Spleen (tissue), 11 donors: ENCODE measurements at regions not wholly inside any gene's neighbourhood (a gene's known extent, or its start where the extent isn't known, plus 50 kb on each side); places are given as distances from the start of the nearest gene placed in this dataset.

Source experiments
- DNase-seq: peaks from one replicate; pipeline ENCODE4 v3.0.0-alpha.2; 2020
- H3K27ac ChIP-seq, 8 donors: fragments of 200-600 bp; sonication (generic) in 7 of 8; 1 replicate in 4 of 8; 2 replicates in 4 of 8; pipeline versions ENCODE4 v1.5.0 to v1.8.0; 2016 to 2021; ENCODE audit warnings: inconsistent platforms in 4 of 8, mild to moderate bottlenecking in 4 of 8, moderate library complexity in 1 of 8
- H3K27me3 ChIP-seq, 7 donors: fragments of 200-600 bp; sonication (generic) in 6 of 7; replicated peaks in 1 of 7; 1 replicate in 4 of 7; 2 replicates in 3 of 7; pipeline versions ENCODE4 v1.5.0 to v1.8.0; 2016 to 2021; ENCODE audit warnings: inconsistent platforms in 3 of 7, mild to moderate bottlenecking in 1 of 7
- H3K36me3 ChIP-seq, 6 donors: fragments of 200-600 bp; sonication (generic) in 5 of 6; 1 replicate in 4 of 6; 2 replicates in 2 of 6; pipeline versions ENCODE4 v1.5.0 to v1.8.0; 2016 to 2021; ENCODE audit warnings: inconsistent platforms in 2 of 6
- H3K4me1 ChIP-seq, 6 donors: fragments of 200-600 bp; sonication (generic) in 5 of 6; 1 replicate in 3 of 6; 2 replicates in 3 of 6; pipeline versions ENCODE4 v1.5.0 to v1.8.0; 2016 to 2021; ENCODE audit warnings: inconsistent platforms in 3 of 6
- H3K4me3 ChIP-seq, 8 donors: fragments of 200-600 bp; sonication (generic) in 7 of 8; 1 replicate in 4 of 8; 2 replicates in 4 of 8; pipeline versions ENCODE4 v1.5.0 to v1.8.0; 2016 to 2021; ENCODE audit warnings: inconsistent platforms in 4 of 8, mild to moderate bottlenecking in 4 of 8, moderate library complexity in 2 of 8
- H3K9me3 ChIP-seq, 8 donors: fragments of 200-600 bp; sonication (generic) in 7 of 8; 1 replicate in 4 of 8; 2 replicates in 4 of 8; pipeline versions ENCODE4 v1.5.0 to v1.8.0; 2016 to 2021; ENCODE audit warnings: inconsistent platforms in 4 of 8
- POLR2A ChIP-seq, 3 donors: fragments of 450-650 bp; IDR thresholded peaks; one replicate each; pipeline ENCODE4 v1.5.1; 2017; ENCODE audit warnings: antibody characterized with exemption in 3 of 3, mild to moderate bottlenecking in 1 of 3
- POLR2AphosphoS5 ChIP-seq, 3 donors: sonication (generic); formaldehyde crosslinking; IDR thresholded peaks; one replicate each; pipeline ENCODE4 v1.5.1; 2017; ENCODE audit warnings: antibody characterized with exemption in 3 of 3
- whole genome bisulfite sequencing, 5 donors: extraction: QIAGEN DNeasy Blood & Tissue Kit in 3 of 5; methylation state at CpG; one replicate each; pipeline versions ENCODE4 v1.1.5 to v1.1.7; 2013 to 2018; 5-methylcytosine and 5-hydroxymethylcytosine counted together
- intact Hi-C: fragments of 100-400 bp; cut with DNase I; formaldehyde crosslinking; loops from one replicate; pipeline ENCODE4 v1.15.0; 2023; ENCODE audit warnings: low total_unique reads
- TF ChIP-seq, protein P1 (sequence below), 11 experiments: fragments of 200-600 bp in 7 of 11; fragments of 450-650 bp in 4 of 11; sonication (generic) in 4 of 11; IDR thresholded peaks in 8 of 11; conservative IDR thresholded peaks in 3 of 11; 1 replicate in 7 of 11; 2 replicates in 4 of 11; pipeline versions ENCODE4 v1.4.0 to v1.8.0; 2016 to 2021; ENCODE audit warnings: antibody characterized with exemption in 11 of 11, inconsistent platforms in 4 of 11, mild to moderate bottlenecking in 1 of 11
- donor health status: healthy with polysubstance abuse.
- donor health status: DM: no; HTN: no; CAD: no; lungs with moderate emphysema.
- donor health status: DM: no; HTN: no; CAD: no.
- donor health status: Bipolar disorder and iron deficiency.
- donor health status: healthy.
- donor health status: DM: no; HTN: no; CAD: no.
- donor health status: DM: yes; HTN: yes; CAD: no.

DNA sequence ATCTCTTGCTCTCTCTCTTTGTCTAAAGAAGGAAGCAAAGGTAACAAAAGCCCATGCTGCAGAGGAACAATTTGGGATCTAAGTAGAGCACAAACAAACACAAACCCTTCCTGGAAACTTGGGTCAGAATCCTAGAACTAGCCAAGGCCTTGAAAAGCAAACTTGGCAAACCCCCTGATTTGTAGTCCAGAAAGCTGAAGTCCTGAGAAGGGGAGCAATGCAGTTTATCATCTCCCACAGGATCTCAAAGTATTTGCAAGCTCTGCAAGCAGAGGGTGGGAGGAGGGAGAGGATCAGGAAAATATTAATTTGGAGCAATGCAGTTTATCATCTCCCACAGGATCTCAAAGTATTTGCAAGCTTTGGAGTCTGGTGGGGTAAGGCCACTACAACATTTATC, 379.5 kb upstream of the FGF13 start:
- Histone ChIP-seq H3K9me3 (no peaks in the 10 kb centered on the region), H3K36me3 (no peaks in the 10 kb centered on the region), H3K27ac (no peak overlapping the region), H3K4me3 (no peak overlapping the region), H3K4me1 (no peaks in the 10 kb centered on the region), H3K27me3 (no peaks in the 10 kb centered on the region)
- no peak for DNase-seq
- TF ChIP-seq, protein P1, sequence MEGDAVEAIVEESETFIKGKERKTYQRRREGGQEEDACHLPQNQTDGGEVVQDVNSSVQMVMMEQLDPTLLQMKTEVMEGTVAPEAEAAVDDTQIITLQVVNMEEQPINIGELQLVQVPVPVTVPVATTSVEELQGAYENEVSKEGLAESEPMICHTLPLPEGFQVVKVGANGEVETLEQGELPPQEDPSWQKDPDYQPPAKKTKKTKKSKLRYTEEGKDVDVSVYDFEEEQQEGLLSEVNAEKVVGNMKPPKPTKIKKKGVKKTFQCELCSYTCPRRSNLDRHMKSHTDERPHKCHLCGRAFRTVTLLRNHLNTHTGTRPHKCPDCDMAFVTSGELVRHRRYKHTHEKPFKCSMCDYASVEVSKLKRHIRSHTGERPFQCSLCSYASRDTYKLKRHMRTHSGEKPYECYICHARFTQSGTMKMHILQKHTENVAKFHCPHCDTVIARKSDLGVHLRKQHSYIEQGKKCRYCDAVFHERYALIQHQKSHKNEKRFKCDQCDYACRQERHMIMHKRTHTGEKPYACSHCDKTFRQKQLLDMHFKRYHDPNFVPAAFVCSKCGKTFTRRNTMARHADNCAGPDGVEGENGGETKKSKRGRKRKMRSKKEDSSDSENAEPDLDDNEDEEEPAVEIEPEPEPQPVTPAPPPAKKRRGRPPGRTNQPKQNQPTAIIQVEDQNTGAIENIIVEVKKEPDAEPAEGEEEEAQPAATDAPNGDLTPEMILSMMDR (IDR thresholded peaks at IDR 0.05 in 8 of 11, conservative IDR thresholded peaks at IDR 0.05 in 3 of 11) = no peak
- TF ChIP-seq POLR2A (IDR thresholded peaks at IDR 0.05) = no peak
- TF ChIP-seq POLR2AphosphoS5 (IDR thresholded peaks at IDR 0.05) = no peak
- intact Hi-C loops = no loop called here

DNA sequence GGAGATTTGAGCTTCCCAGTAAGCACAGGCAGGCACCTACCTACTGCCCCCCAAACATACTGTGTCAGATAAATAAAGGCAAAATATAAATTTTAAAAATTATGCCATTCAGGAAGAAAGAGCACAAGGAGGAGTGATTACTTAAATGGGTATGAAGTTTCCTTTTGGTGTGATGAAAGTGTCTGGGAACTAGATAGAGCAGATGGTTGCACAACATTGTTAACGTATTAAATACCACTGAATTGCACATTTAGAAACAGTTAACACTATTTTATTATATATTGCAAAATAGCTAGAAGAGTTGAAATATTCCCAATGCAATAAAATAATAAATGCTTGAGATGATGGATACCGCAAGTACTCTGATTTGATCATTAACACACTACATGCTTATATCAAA, 374.7 kb upstream of the FGF13 start:
- Histone ChIP-seq H3K9me3 (no peaks in the 10 kb centered on the region), H3K27me3 (no peaks in the 10 kb centered on the region), H3K27ac (no peak overlapping the region), H3K4me1 (no peaks in the 10 kb centered on the region), H3K36me3 (no peaks in the 10 kb centered on the region), H3K4me3 (no peak overlapping the region)
- intact Hi-C loops = no loop called here
- TF ChIP-seq, protein P1 (IDR thresholded peaks at IDR 0.05 in 8 of 11, conservative IDR thresholded peaks at IDR 0.05 in 3 of 11) = no peak
- TF ChIP-seq POLR2AphosphoS5 (IDR thresholded peaks at IDR 0.05) (no peak), POLR2A (IDR thresholded peaks at IDR 0.05) (no peak)
- no peak for DNase-seq
- WGBS, 5 donors = 35 to 77% (median 58%) methylated on average over 2 of the region's 2 CpGs

DNA sequence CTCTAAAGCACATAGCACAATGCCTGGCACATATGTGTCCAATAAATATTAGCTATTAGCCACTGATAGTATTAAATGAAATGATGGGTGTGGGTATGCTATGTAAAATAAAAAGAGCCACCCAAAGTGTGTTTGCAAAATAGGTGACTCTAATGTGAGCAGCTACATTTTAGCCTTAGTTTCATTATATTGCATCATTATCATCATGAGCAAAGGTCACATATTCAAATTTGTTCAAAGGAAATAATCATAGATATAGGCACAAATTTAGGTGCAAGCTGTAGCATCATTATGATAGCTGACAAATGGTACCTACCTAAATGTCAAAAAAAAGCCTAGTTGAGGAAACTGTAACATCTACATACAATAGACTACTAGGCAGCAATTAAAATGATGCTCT, 373.9 kb upstream of the FGF13 start:
- Histone ChIP-seq H3K4me1 (no peaks in the 10 kb centered on the region), H3K27ac (no peak overlapping the region), H3K27me3 (no peaks in the 10 kb centered on the region), H3K9me3 (no peaks in the 10 kb centered on the region), H3K36me3 (no peaks in the 10 kb centered on the region), H3K4me3 (no peak overlapping the region)
- TF ChIP-seq POLR2A (IDR thresholded peaks at IDR 0.05) (no peak), POLR2AphosphoS5 (IDR thresholded peaks at IDR 0.05) (no peak)
- TF ChIP-seq, protein P1 (IDR thresholded peaks at IDR 0.05 in 8 of 11, conservative IDR thresholded peaks at IDR 0.05 in 3 of 11) = no peak
- intact Hi-C loops = no loop called here
- no peak for DNase-seq

DNA sequence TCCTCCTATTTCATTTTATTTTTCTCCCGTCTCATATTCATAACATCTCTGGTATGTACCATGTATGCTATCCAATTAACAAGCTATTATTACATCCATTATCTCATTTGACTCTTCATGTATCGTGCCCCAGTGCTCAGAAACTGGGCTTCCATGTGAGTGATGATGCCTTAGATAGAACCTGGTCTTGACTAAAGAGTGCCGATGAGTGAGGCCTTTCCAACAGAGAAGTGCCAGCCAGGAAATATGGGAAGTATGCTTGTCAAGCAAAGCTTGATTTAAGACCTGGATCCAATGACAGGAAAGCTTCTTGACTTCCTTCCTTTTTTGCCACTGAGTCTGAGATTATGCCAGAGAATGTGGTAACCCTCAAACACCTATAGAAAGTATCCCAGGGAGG, 371.7 kb upstream of the FGF13 start:
- no peaks in the 10 kb centered on the region for H3K4me1 ChIP-seq
- intact Hi-C loops = no loop called here
- H3K9me3 ChIP-seq = no peaks in the 10 kb centered on the region
- no peak overlapping the region for H3K27ac ChIP-seq
- WGBS, 5 donors = 29 to 47% (median 40%) methylated on average over 3 of the region's 3 CpGs
- H3K4me3 ChIP-seq = no peak overlapping the region
- no peak for DNase-seq
- no peaks in the 10 kb centered on the region for H3K36me3 ChIP-seq
- H3K27me3 ChIP-seq = no peaks in the 10 kb centered on the region
- TF ChIP-seq, protein P1 (IDR thresholded peaks at IDR 0.05 in 8 of 11, conservative IDR thresholded peaks at IDR 0.05 in 3 of 11) = no peak
- no peak for TF ChIP-seq POLR2A (IDR thresholded peaks at IDR 0.05)
- no peak for TF ChIP-seq POLR2AphosphoS5 (IDR thresholded peaks at IDR 0.05)
